ENCODE measurements at regions not wholly inside any gene's neighbourhood (a gene's known extent, or its start where the extent isn't known, plus 50 kb on each side); places are given as distances from the start of the nearest gene placed in this dataset.

GRCh38 chr7:66539902-66540375, 88.7 kb upstream of the KCTD7 start:
- Histone ChIP-seq H3K9ac (ENCODE audit: low read depth, low read length) (no peak overlapping the region), H3K4me2 (ENCODE audit: low read depth, low read length) (no peak overlapping the region), H3K4me1 (ENCODE audit: control insufficient read depth, insufficient read depth, low read length) (peaks cover 12% of the 10 kb centered on the region), H4K20me1 (ENCODE audit: insufficient read depth, low read length) (peaks cover 6% of the 10 kb centered on the region; the same call in 1 of the 2 replicates), H3K27me3 (ENCODE audit: control insufficient read depth, insufficient read depth, low read length) (no peaks in the 10 kb centered on the region), H2BK120ac (ENCODE audit: low read depth, low read length) (no peak overlapping the region), H3K79me1 (ENCODE audit: low read depth in 1 of 2, low read length in 2 of 2) (peaks cover 21 to 70% of the 10 kb centered on the region in 2 experiments), H2BK20ac (ENCODE audit: low read depth, low read length) (no peak overlapping the region), H2AK9ac (replicated peaks; ENCODE audit: low read depth, low read length, poor library complexity) (no peak overlapping the region), H3K9me3 (ENCODE audit: control insufficient read depth, insufficient read depth, low read length) (no peaks in the 10 kb centered on the region), H4K5ac (ENCODE audit: low read depth, low read length) (no peak overlapping the region), H3K9me1 (ENCODE audit: insufficient read depth, low read length) (peaks cover 11% of the 10 kb centered on the region), H2AFZ (replicated peaks; ENCODE audit: low read length, poor library complexity) (no peak overlapping the region), H3K14ac (replicated peaks; ENCODE audit: low read depth, low read length) (no peak overlapping the region), H3K23ac (ENCODE audit: low read depth, low read length) (no peak overlapping the region), H3K36me3 (ENCODE audit: control insufficient read depth, insufficient read depth, low read length) (peaks cover 24% of the 10 kb centered on the region), H3K27ac (ENCODE audit: insufficient read depth, low read length) (no peak overlapping the region), H3K56ac (ENCODE audit: extremely low read depth, insufficient read depth, low read length) (no peak overlapping the region; the same call in 1 of the 2 replicates), H4K8ac (ENCODE audit: low read depth in 2 of 2, low read length in 2 of 2) (no peak overlapping the region), H2BK5ac (ENCODE audit: low read depth, low read length, poor library complexity, severe bottlenecking) (no peak overlapping the region), H3K18ac (ENCODE audit: low read depth, low read length) (no peak overlapping the region), H3K4me3 (ENCODE audit: insufficient read depth, low read depth, low read length) (no peak overlapping the region), H4K91ac (ENCODE audit: insufficient read depth, low read depth, low read length) (no peak overlapping the region), H2AK5ac (ENCODE audit: low read depth, low read length) (no peak overlapping the region), H2BK15ac (ENCODE audit: low read depth, low read length) (no peak overlapping the region), H3K4ac (ENCODE audit: low read depth, low read length) (no peak overlapping the region)
- ChIA-PET CTCF (no interaction called here), POLR2A (ENCODE audit: unreplicated experiment) (no interaction called here)
- intact Hi-C loops (cut with micrococcal nuclease) (no loop called here), in situ Hi-C loops (cut with MboI; ENCODE audit: low sequenced_read_pairs) (no loop called here), dilution Hi-C loops (cut with HindIII; ENCODE audit: low sequenced_read_pairs, unreplicated experiment) (no loop called here)
- no TSS peak for BruUV-seq (replicated peaks)
- no peak for ATAC-seq (ENCODE audit: low read depth)
- WGBS, 2 experiments (ENCODE audit: extremely low coverage in 2 of 2, insufficient read length in 1 of 2) = no CpG with 5 or more reads among the region's 8 CpGs
- TF ChIP-seq BHLHE40 (IDR thresholded peaks at IDR 0.05; ENCODE audit: low read depth, low read length) (no peak), CEBPB (IDR thresholded peaks at IDR 0.05; ENCODE audit: low read depth, low read length) (no peak), MXI1 (IDR thresholded peaks at IDR 0.05; ENCODE audit: borderline replicate concordance, low read depth, low read length) (no peak), NFE2L2 (IDR thresholded peaks at IDR 0.05; ENCODE audit: low read depth, low read length) (no peak), MAZ (IDR thresholded peaks at IDR 0.05; ENCODE audit: borderline replicate concordance, low read depth, low read length) (no peak), RAD21 (IDR thresholded peaks at IDR 0.05; ENCODE audit: low read length) (no peak), POLR2A (IDR thresholded peaks at IDR 0.05; ENCODE audit: low read depth, low read length) (no peak)
- no peak for DNase-seq
